ENCODE measurements at regions not wholly inside any gene's neighbourhood (a gene's known extent, or its start where the extent isn't known, plus 50 kb on each side); places are given as distances from the start of the nearest gene placed in this dataset.

GRCh38 chr10:83352588-83352987 is 786.7 kb upstream of the GHITM start:
- H3K27me3 ChIP-seq (ENCODE audit: low read depth, low read length) = no peaks in the 10 kb centered on the region

GRCh38 chr10:83354456-83354855 is 784.9 kb upstream of the GHITM start:
- Histone ChIP-seq H4K20me1 (ENCODE audit: insufficient read depth, low read length) (no peaks in the 10 kb centered on the region), H3K79me2 (ENCODE audit: low read length) (no peaks in the 10 kb centered on the region), H3K4me2 (ENCODE audit: low read length) (no peak overlapping the region), H3K36me3 (replicated peaks; ENCODE audit: low read depth, low read length) (no peaks in the 10 kb centered on the region), H3K4me1 (ENCODE audit: low read length) (no peaks in the 10 kb centered on the region), H3K27ac (ENCODE audit: low read length) (no peak overlapping the region), H2AFZ (ENCODE audit: low read depth, low read length) (no peak overlapping the region), H3K27me3 (ENCODE audit: low read depth, low read length) (no peaks in the 10 kb centered on the region), H3K9ac (ENCODE audit: low read length) (no peak overlapping the region), H3K4me3 (ENCODE audit: low read length) (no peak overlapping the region), H3K9me3 (ENCODE audit: insufficient read depth, low read length) (no peaks in the 10 kb centered on the region)
- TF ChIP-seq EZH2phosphoT487 (IDR thresholded peaks at IDR 0.05; ENCODE audit: low read depth) (no peak), CTCF (IDR thresholded peaks at IDR 0.05; ENCODE audit: low read depth, low read length) (no peak)

More at GRCh38 chr10:83352588-83352987, 786.7 kb upstream of the GHITM start:
- TF ChIP-seq CTCF (IDR thresholded peaks at IDR 0.05; ENCODE audit: low read depth, low read length) (no peak), EZH2phosphoT487 (IDR thresholded peaks at IDR 0.05; ENCODE audit: low read depth) (no peak)
- Histone ChIP-seq H2AFZ (ENCODE audit: low read depth, low read length) (no peak overlapping the region), H3K9ac (ENCODE audit: low read length) (no peak overlapping the region), H4K20me1 (ENCODE audit: insufficient read depth, low read length) (no peaks in the 10 kb centered on the region), H3K4me3 (ENCODE audit: low read length) (no peak overlapping the region), H3K9me3 (ENCODE audit: insufficient read depth, low read length) (no peaks in the 10 kb centered on the region), H3K27ac (ENCODE audit: low read length) (no peak overlapping the region), H3K4me1 (ENCODE audit: low read length) (no peaks in the 10 kb centered on the region), H3K36me3 (replicated peaks; ENCODE audit: low read depth, low read length) (no peaks in the 10 kb centered on the region), H3K79me2 (ENCODE audit: low read length) (no peaks in the 10 kb centered on the region), H3K4me2 (ENCODE audit: low read length) (no peak overlapping the region)

- H3K27me3 ChIP-seq (ENCODE audit: low read depth, low read length) = no peaks in the 10 kb centered on the region
- H4K20me1 ChIP-seq (ENCODE audit: insufficient read depth, low read length) = no peaks in the 10 kb centered on the region
- no peak overlapping the region for H3K4me2 ChIP-seq (ENCODE audit: low read length)
- no peak overlapping the region for H3K27ac ChIP-seq (ENCODE audit: low read length)
- TF ChIP-seq CTCF (IDR thresholded peaks at IDR 0.05; ENCODE audit: low read depth, low read length) = no peak
- no peak for TF ChIP-seq EZH2phosphoT487 (IDR thresholded peaks at IDR 0.05; ENCODE audit: low read depth)
- H3K9ac ChIP-seq (ENCODE audit: low read length) = no peak overlapping the region
- no peaks in the 10 kb centered on the region for H3K9me3 ChIP-seq (ENCODE audit: insufficient read depth, low read length)
- no peaks in the 10 kb centered on the region for H3K79me2 ChIP-seq (ENCODE audit: low read length)
- H2AFZ ChIP-seq (ENCODE audit: low read depth, low read length) = no peak overlapping the region
- no peaks in the 10 kb centered on the region for H3K36me3 ChIP-seq (replicated peaks; ENCODE audit: low read depth, low read length)
- H3K4me1 ChIP-seq (ENCODE audit: low read length) = no peaks in the 10 kb centered on the region
- no peak overlapping the region for H3K4me3 ChIP-seq (ENCODE audit: low read length)
Observed at GRCh38 chr10:83357004-83357403, 782.3 kb upstream of the GHITM start.

GRCh38 chr10:83357627-83358026 is 781.7 kb upstream of the GHITM start:
- H3K4me3 ChIP-seq (ENCODE audit: low read length) = no peak overlapping the region
- H2AFZ ChIP-seq (ENCODE audit: low read depth, low read length) = no peak overlapping the region
- no peaks in the 10 kb centered on the region for H4K20me1 ChIP-seq (ENCODE audit: insufficient read depth, low read length)
- H3K27me3 ChIP-seq (ENCODE audit: low read depth, low read length) = no peaks in the 10 kb centered on the region
- H3K27ac ChIP-seq (ENCODE audit: low read length) = no peak overlapping the region
- no peak for TF ChIP-seq CTCF (IDR thresholded peaks at IDR 0.05; ENCODE audit: low read depth, low read length)
- no peak for TF ChIP-seq EZH2phosphoT487 (IDR thresholded peaks at IDR 0.05; ENCODE audit: low read depth)
- no peaks in the 10 kb centered on the region for H3K36me3 ChIP-seq (replicated peaks; ENCODE audit: low read depth, low read length)
- no peak overlapping the region for H3K4me2 ChIP-seq (ENCODE audit: low read length)
- H3K9me3 ChIP-seq (ENCODE audit: insufficient read depth, low read length) = no peaks in the 10 kb centered on the region
- H3K9ac ChIP-seq (ENCODE audit: low read length) = no peak overlapping the region
- no peaks in the 10 kb centered on the region for H3K4me1 ChIP-seq (ENCODE audit: low read length)
- H3K79me2 ChIP-seq (ENCODE audit: low read length) = no peaks in the 10 kb centered on the region
